B cell (primary cell): ENCODE measurements at regions not wholly inside any gene's neighbourhood (a gene's known extent, or its start where the extent isn't known, plus 50 kb on each side); places are given as distances from the start of the nearest gene placed in this dataset.

Experiments used
- CTCF ChIP-seq: fragments of 200-600 bp; IDR thresholded peaks from one replicate; pipeline ENCODE4 v1.8.0; 2022; ENCODE audit warnings: antibody characterized with exemption, mild to moderate bottlenecking
- EZH2 ChIP-seq: IDR thresholded peaks from 2 replicates; pipeline ENCODE4 v1.6.1; 2012; ENCODE audit warnings: borderline replicate concordance, low read depth, mild to moderate bottlenecking, moderate library complexity, low read length; ENCODE audit not compliant: insufficient read depth, poor library complexity, severe bottlenecking

- no peak for TF ChIP-seq CTCF
- TF ChIP-seq EZH2 = no peak
These were observed 285.8 kb upstream of the PCDH9 start for GRCh38 chr13:67515895-67516294.
